CD4-positive, CD25-positive, alpha-beta regulatory T cell (primary cell): ENCODE measurements at regions not wholly inside any gene's neighbourhood (a gene's known extent, or its start where the extent isn't known, plus 50 kb on each side); places are given as distances from the start of the nearest gene placed in this dataset.

ENCODE experiments used
- ATAC-seq, 2 donors: fragments of 150-1000 bp; cut with Tn5 transposase; one replicate each; pipeline ENCODE4 v1.10.0; 2021; ENCODE audit warnings: low read depth in 2 of 2, moderate number of reproducible peaks in 2 of 2, moderate library complexity in 1 of 2
- DNase-seq, 3 donors: peaks; one replicate each; pipeline versions ENCODE4 v3.0.0 to v3.0.0-alpha.2; 2012 to 2022; ENCODE audit warnings: mixed read lengths in 1 of 3
- H3K27ac ChIP-seq: one replicate; pipeline ENCODE4 v1.7.0; 2013; ENCODE audit warnings: mild to moderate bottlenecking, low read length; ENCODE audit not compliant: insufficient read depth, poor library complexity, severe bottlenecking
- H3K27me3 ChIP-seq: one replicate; pipeline ENCODE4 v1.7.0; 2013; ENCODE audit warnings: low read length; ENCODE audit not compliant: control insufficient read depth, insufficient read depth
- H3K36me3 ChIP-seq: one replicate; pipeline ENCODE4 v1.7.0; 2013; ENCODE audit warnings: mild to moderate bottlenecking, low read length, moderate library complexity; ENCODE audit not compliant: control insufficient read depth, insufficient read depth
- H3K4me1 ChIP-seq: 2 replicates; pipeline ENCODE4 v1.7.0; 2013; ENCODE audit warnings: mild to moderate bottlenecking, low read length; ENCODE audit not compliant: insufficient read depth, control insufficient read depth, poor library complexity, severe bottlenecking
- H3K4me3 ChIP-seq: one replicate; pipeline ENCODE4 v1.7.0; 2013; ENCODE audit warnings: low read depth, mild to moderate bottlenecking, low read length, moderate library complexity
- H3K9me3 ChIP-seq, 2 experiments: 1 replicate in 1 of 2; 2 replicates in 1 of 2; pipeline ENCODE4 v1.7.0; 2013; ENCODE audit warnings: low read length in 2 of 2, mild to moderate bottlenecking in 1 of 2, moderate library complexity in 1 of 2; ENCODE audit not compliant: control insufficient read depth in 2 of 2
- H3K27ac Mint-ChIP-seq, 3 donors: one replicate each; pipeline ENCODE4 v1.8.0; 2020 to 2022; ENCODE audit warnings: mild to moderate bottlenecking in 3 of 3, mixed read lengths in 3 of 3, moderate library complexity in 2 of 3
- H3K27me3 Mint-ChIP-seq: one replicate; pipeline ENCODE4 v1.8.0; 2022; ENCODE audit warnings: mild to moderate bottlenecking, mixed read lengths
- H3K36me3 Mint-ChIP-seq: one replicate; pipeline ENCODE4 v1.8.0; 2020; ENCODE audit warnings: mixed read lengths
- H3K4me1 Mint-ChIP-seq, 4 donors: one replicate each; pipeline ENCODE4 v1.8.0; 2020 to 2022; ENCODE audit warnings: mixed read lengths in 4 of 4, mild to moderate bottlenecking in 1 of 4
- H3K4me3 Mint-ChIP-seq, 4 donors: one replicate each; pipeline ENCODE4 v1.8.0; 2020 to 2022; ENCODE audit warnings: mild to moderate bottlenecking in 4 of 4, mixed read lengths in 4 of 4, moderate library complexity in 3 of 4
- H3K9me3 Mint-ChIP-seq, 7 donors: one replicate each; pipeline ENCODE4 v1.8.0; 2020 to 2022; ENCODE audit warnings: mixed read lengths in 7 of 7, mild to moderate bottlenecking in 3 of 7, moderate library complexity in 2 of 7

GRCh38 chrX:149114874-149115273 lies 390.2 kb downstream of the IDS start:
- no peak for ATAC-seq
- peak overlapping the region in 1 of 3 donors; percentile 74 for H3K27ac Mint-ChIP-seq

GRCh38 chrX:149114001-149114400 lies 391.1 kb downstream of the IDS start:
- no peaks in the 10 kb centered on the region for H3K4me1 ChIP-seq
- H3K9me3 Mint-ChIP-seq = peaks cover 0 to 17% (median 4%) of the 10 kb centered on the region in 7 donors
- H3K9me3 ChIP-seq = no peaks in the 10 kb centered on the region
- no peak overlapping the region for H3K27ac ChIP-seq
- no peak for DNase-seq
- no peak overlapping the region for H3K4me3 Mint-ChIP-seq
- no peaks in the 10 kb centered on the region for H3K4me1 Mint-ChIP-seq
- no peaks in the 10 kb centered on the region for H3K36me3 ChIP-seq
- no peak overlapping the region for H3K4me3 ChIP-seq
- no peaks in the 10 kb centered on the region for H3K27me3 Mint-ChIP-seq
- H3K27me3 ChIP-seq = no peaks in the 10 kb centered on the region
- H3K36me3 Mint-ChIP-seq = no peaks in the 10 kb centered on the region
- H3K27ac Mint-ChIP-seq = no peak overlapping the region
- ATAC-seq = no peak

More at GRCh38 chrX:149114874-149115273, 390.2 kb downstream of the IDS start:
- Histone ChIP-seq H3K4me3 (no peak overlapping the region), H3K27ac (no peak overlapping the region), H3K9me3 (no peaks in the 10 kb centered on the region), H3K36me3 (no peaks in the 10 kb centered on the region), H3K4me1 (no peaks in the 10 kb centered on the region), H3K27me3 (no peaks in the 10 kb centered on the region)
- Mint-ChIP-seq H3K9me3 (peaks cover 0 to 11% (median 3%) of the 10 kb centered on the region in 7 donors), H3K27me3 (no peaks in the 10 kb centered on the region), H3K4me1 (no peaks in the 10 kb centered on the region), H3K36me3 (no peaks in the 10 kb centered on the region), H3K4me3 (no peak overlapping the region)
- DNase-seq = no peak

DNA sequence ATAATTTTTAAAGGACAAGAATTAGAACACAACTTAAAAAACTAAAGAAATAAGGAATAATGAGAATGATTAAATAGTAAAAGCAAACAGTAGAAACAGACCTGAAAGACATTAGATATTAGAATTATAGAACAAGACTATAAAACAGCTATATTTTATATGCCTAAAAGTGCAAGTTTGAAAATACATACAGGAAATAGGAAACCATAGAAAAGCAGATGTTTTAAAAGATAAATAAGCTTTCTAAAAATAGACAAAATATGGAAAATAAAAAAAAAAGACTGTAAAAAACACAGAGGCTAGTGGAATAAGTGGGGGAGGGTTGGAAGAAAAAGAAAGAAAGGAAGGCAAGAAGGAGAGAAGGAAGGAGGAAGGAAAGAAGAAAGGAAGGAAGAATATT lies 407.3 kb downstream of the IDS start:
- no peak for DNase-seq
- Mint-ChIP-seq H3K36me3 (no peaks in the 10 kb centered on the region), H3K27me3 (no peaks in the 10 kb centered on the region), H3K4me3 (no peak overlapping the region), H3K9me3 (peaks cover 0 to 2% (median 0%) of the 10 kb centered on the region in 7 donors), H3K4me1 (no peaks in the 10 kb centered on the region), H3K27ac (no peak overlapping the region)
- ATAC-seq = no peak
- H3K27ac ChIP-seq = no peak overlapping the region
- no peaks in the 10 kb centered on the region for H3K36me3 ChIP-seq
- no peaks in the 10 kb centered on the region for H3K27me3 ChIP-seq
- no peaks in the 10 kb centered on the region for H3K9me3 ChIP-seq
- no peak overlapping the region for H3K4me3 ChIP-seq
- H3K4me1 ChIP-seq = no peaks in the 10 kb centered on the region

GRCh38 chrX:149092179-149092578 lies 412.9 kb downstream of the IDS start:
- H3K36me3 ChIP-seq = no peaks in the 10 kb centered on the region
- no peak for ATAC-seq

GRCh38 chrX:149079805-149080406 lies 425.2 kb downstream of the IDS start:
- ATAC-seq (no peak), DNase-seq (no peak)
- Histone ChIP-seq H3K36me3 (no peaks in the 10 kb centered on the region), H3K27me3 (no peaks in the 10 kb centered on the region), H3K27ac (no peak overlapping the region), H3K4me1 (no peaks in the 10 kb centered on the region), H3K9me3 (no peaks in the 10 kb centered on the region), H3K4me3 (no peak overlapping the region)
- Mint-ChIP-seq H3K27ac (no peak overlapping the region), H3K4me1 (no peaks in the 10 kb centered on the region), H3K36me3 (no peaks in the 10 kb centered on the region), H3K9me3 (peaks cover 0 to 2% (median 0%) of the 10 kb centered on the region in 7 donors), H3K4me3 (no peak overlapping the region), H3K27me3 (no peaks in the 10 kb centered on the region)

More at GRCh38 chrX:149092179-149092578, 412.9 kb downstream of the IDS start:
- Histone ChIP-seq H3K27me3 (no peaks in the 10 kb centered on the region), H3K4me1 (no peaks in the 10 kb centered on the region), H3K4me3 (no peak overlapping the region), H3K9me3 (no peaks in the 10 kb centered on the region), H3K27ac (no peak overlapping the region)
- H3K4me1 Mint-ChIP-seq = no peaks in the 10 kb centered on the region
- no peak overlapping the region for H3K27ac Mint-ChIP-seq
- no peak overlapping the region for H3K4me3 Mint-ChIP-seq
- H3K27me3 Mint-ChIP-seq = no peaks in the 10 kb centered on the region
- H3K9me3 Mint-ChIP-seq = peaks cover 0 to 1% (median 0%) of the 10 kb centered on the region in 7 donors
- DNase-seq = no peak
- no peaks in the 10 kb centered on the region for H3K36me3 Mint-ChIP-seq

GRCh38 chrX:149074398-149074797 lies 430.7 kb downstream of the IDS start:
- no peaks in the 10 kb centered on the region for H3K27me3 Mint-ChIP-seq
- H3K27ac ChIP-seq = no peak overlapping the region
- H3K9me3 ChIP-seq = no peaks in the 10 kb centered on the region
- no peak overlapping the region for H3K27ac Mint-ChIP-seq
- ATAC-seq = no peak
- H3K4me1 Mint-ChIP-seq = no peaks in the 10 kb centered on the region
- H3K4me3 Mint-ChIP-seq = no peak overlapping the region
- H3K4me3 ChIP-seq = no peak overlapping the region
- H3K36me3 Mint-ChIP-seq = no peaks in the 10 kb centered on the region
- no peaks in the 10 kb centered on the region for H3K27me3 ChIP-seq
- no peaks in the 10 kb centered on the region for H3K9me3 Mint-ChIP-seq
- H3K4me1 ChIP-seq = no peaks in the 10 kb centered on the region
- no peaks in the 10 kb centered on the region for H3K36me3 ChIP-seq
- peak in 1 of 3 donors; percentile 21 for DNase-seq

DNA sequence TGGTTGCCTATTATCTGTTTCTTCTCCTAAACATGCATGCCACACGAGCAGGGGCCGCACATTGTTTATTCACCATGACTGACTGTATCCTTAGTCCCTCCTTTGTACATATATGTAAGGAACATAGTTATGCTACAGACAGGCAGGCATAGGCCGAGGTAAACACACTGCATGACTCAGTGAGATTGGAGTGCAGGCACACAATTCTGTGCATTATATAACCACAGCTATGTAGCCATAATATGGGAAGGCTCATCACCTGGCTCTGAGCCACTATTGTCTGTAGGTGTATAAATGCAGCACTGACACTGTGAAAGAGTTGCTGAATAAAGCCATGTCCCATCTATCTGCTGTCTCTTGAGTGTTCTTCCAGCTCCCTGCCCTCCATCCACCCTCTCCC lies 431.6 kb downstream of the IDS start:
- ATAC-seq (no peak), DNase-seq (no peak)
- no peaks in the 10 kb centered on the region for H3K27me3 ChIP-seq
- no peaks in the 10 kb centered on the region for H3K4me1 ChIP-seq
- H3K27me3 Mint-ChIP-seq = no peaks in the 10 kb centered on the region
- H3K4me3 ChIP-seq = no peak overlapping the region
- no peak overlapping the region for H3K4me3 Mint-ChIP-seq
- no peaks in the 10 kb centered on the region for H3K36me3 Mint-ChIP-seq
- no peaks in the 10 kb centered on the region for H3K4me1 Mint-ChIP-seq
- H3K9me3 ChIP-seq = no peaks in the 10 kb centered on the region
- H3K27ac Mint-ChIP-seq = no peak overlapping the region
- no peaks in the 10 kb centered on the region for H3K36me3 ChIP-seq
- H3K9me3 Mint-ChIP-seq = peaks cover 0 to 2% (median 0%) of the 10 kb centered on the region in 7 donors
- no peak overlapping the region for H3K27ac ChIP-seq

- Histone ChIP-seq H3K4me3 (no peak overlapping the region), H3K36me3 (no peaks in the 10 kb centered on the region), H3K27me3 (no peaks in the 10 kb centered on the region), H3K4me1 (no peaks in the 10 kb centered on the region), H3K9me3 (no peaks in the 10 kb centered on the region), H3K27ac (no peak overlapping the region)
- Mint-ChIP-seq H3K4me3 (no peak overlapping the region), H3K27ac (no peak overlapping the region), H3K9me3 (peaks cover 0 to 2% (median 0%) of the 10 kb centered on the region in 7 donors), H3K27me3 (no peaks in the 10 kb centered on the region), H3K36me3 (no peaks in the 10 kb centered on the region), H3K4me1 (no peaks in the 10 kb centered on the region)
- no peak for DNase-seq
- ATAC-seq = no peak
Measured at GRCh38 chrX:149069899-149070298, 435.2 kb downstream of the IDS start.
